ENCODE measurements at regions not wholly inside any gene's neighbourhood (a gene's known extent, or its start where the extent isn't known, plus 50 kb on each side); places are given as distances from the start of the nearest gene placed in this dataset.

- TF ChIP-seq BCL3 (IDR thresholded peaks at IDR 0.05) = no peak
- no peak for TF ChIP-seq POLR2A (IDR thresholded peaks at IDR 0.05; ENCODE audit: low read length)
Observed at GRCh38 chr14:42429401-42429800, 822.7 kb downstream of the LRFN5 start (continued).

- ChIA-PET POLR2A (no interaction called here), CTCF (no interaction called here)
- TF ChIP-seq ESRRA (IDR thresholded peaks at IDR 0.05; ENCODE audit: borderline replicate concordance, low read length) (no peak), HEYL (CRISPR knock-in tag; IDR thresholded peaks at IDR 0.05) (no peak), BHLHE40 (IDR thresholded peaks at IDR 0.05; ENCODE audit: low read depth, low read length) (no peak), POLR2A (IDR thresholded peaks at IDR 0.05; ENCODE audit: low read length) (no peak), CBX8 (IDR thresholded peaks at IDR 0.05) (no peak), SREBF2 (IDR thresholded peaks at IDR 0.05) (no peak), ZFP36 (IDR thresholded peaks at IDR 0.05; ENCODE audit: borderline replicate concordance, partially characterized antibody) (no peak), RARB (CRISPR knock-in tag; IDR thresholded peaks at IDR 0.05) (no peak), CBX2 (IDR thresholded peaks at IDR 0.05; ENCODE audit: borderline replicate concordance, low read depth) (no peak), ZNF302 (CRISPR knock-in tag; IDR thresholded peaks at IDR 0.05) (no peak), MAFK (IDR thresholded peaks at IDR 0.05; ENCODE audit: partially characterized antibody) (no peak), RFX5 (IDR thresholded peaks at IDR 0.05) (no peak), HOXB13 (CRISPR knock-in tag; IDR thresholded peaks at IDR 0.05; ENCODE audit: low read depth) (no peak)
- TF ChIP-seq, protein P1, sequence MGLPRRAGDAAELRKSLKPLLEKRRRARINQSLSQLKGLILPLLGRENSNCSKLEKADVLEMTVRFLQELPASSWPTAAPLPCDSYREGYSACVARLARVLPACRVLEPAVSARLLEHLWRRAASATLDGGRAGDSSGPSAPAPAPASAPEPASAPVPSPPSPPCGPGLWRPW (IDR thresholded peaks at IDR 0.05) = no peak
- TF ChIP-seq, protein P2, sequence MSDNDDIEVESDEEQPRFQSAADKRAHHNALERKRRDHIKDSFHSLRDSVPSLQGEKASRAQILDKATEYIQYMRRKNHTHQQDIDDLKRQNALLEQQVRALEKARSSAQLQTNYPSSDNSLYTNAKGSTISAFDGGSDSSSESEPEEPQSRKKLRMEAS (IDR thresholded peaks at IDR 0.05) = no peak
- Histone ChIP-seq H3K27ac (no peak overlapping the region), H3K9me3 (no peaks in the 10 kb centered on the region), H3K4me1 (no peaks in the 10 kb centered on the region), H3K4me2 (no peak overlapping the region), H3K4me3 (no peak overlapping the region)
- DNase-seq (ENCODE audit: low read depth in 1 of 2, low spot score in 1 of 2) (no peak), FAIRE-seq (no peak), ATAC-seq (no peak)
- 0% methylated on average over 1 of the region's 1 CpG for WGBS (ENCODE audit: missing lambda C conversion rate)
Observed at GRCh38 chr14:42428996-42429395, 822.3 kb downstream of the LRFN5 start.

GRCh38 chr14:42424501-42424900 lies 817.8 kb downstream of the LRFN5 start:
- ATAC-seq (no peak), FAIRE-seq (no peak), DNase-seq (ENCODE audit: low read depth in 1 of 2, low spot score in 1 of 2) (no peak)
- Histone ChIP-seq H3K9me3 (no peaks in the 10 kb centered on the region), H3K27ac (no peak overlapping the region), H3K4me1 (no peaks in the 10 kb centered on the region), H3K4me2 (no peak overlapping the region), H3K4me3 (no peak overlapping the region)
- CTCF ChIA-PET = no interaction called here
- TF ChIP-seq MAFK (IDR thresholded peaks at IDR 0.05; ENCODE audit: partially characterized antibody) (no peak), RFX5 (IDR thresholded peaks at IDR 0.05) (no peak), BHLHE40 (IDR thresholded peaks at IDR 0.05; ENCODE audit: low read depth, low read length) (no peak), EHF (CRISPR knock-in tag; IDR thresholded peaks at IDR 0.05) (no peak), FOSL2 (IDR thresholded peaks at IDR 0.05) (no peak), FOSL2 (CRISPR knock-in tag; IDR thresholded peaks at IDR 0.05) (no peak), FOSB (CRISPR knock-in tag; IDR thresholded peaks at IDR 0.05) (no peak), KDM5A (IDR thresholded peaks at IDR 0.05) (no peak), ESRRA (IDR thresholded peaks at IDR 0.05; ENCODE audit: borderline replicate concordance, low read length) (no peak), ZNF302 (CRISPR knock-in tag; IDR thresholded peaks at IDR 0.05) (no peak)
- TF ChIP-seq, protein P3, sequence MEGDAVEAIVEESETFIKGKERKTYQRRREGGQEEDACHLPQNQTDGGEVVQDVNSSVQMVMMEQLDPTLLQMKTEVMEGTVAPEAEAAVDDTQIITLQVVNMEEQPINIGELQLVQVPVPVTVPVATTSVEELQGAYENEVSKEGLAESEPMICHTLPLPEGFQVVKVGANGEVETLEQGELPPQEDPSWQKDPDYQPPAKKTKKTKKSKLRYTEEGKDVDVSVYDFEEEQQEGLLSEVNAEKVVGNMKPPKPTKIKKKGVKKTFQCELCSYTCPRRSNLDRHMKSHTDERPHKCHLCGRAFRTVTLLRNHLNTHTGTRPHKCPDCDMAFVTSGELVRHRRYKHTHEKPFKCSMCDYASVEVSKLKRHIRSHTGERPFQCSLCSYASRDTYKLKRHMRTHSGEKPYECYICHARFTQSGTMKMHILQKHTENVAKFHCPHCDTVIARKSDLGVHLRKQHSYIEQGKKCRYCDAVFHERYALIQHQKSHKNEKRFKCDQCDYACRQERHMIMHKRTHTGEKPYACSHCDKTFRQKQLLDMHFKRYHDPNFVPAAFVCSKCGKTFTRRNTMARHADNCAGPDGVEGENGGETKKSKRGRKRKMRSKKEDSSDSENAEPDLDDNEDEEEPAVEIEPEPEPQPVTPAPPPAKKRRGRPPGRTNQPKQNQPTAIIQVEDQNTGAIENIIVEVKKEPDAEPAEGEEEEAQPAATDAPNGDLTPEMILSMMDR (IDR thresholded peaks at IDR 0.05) = no peak
- POLR2A ChIA-PET = no interaction called here
